BJ (cell line): ENCODE measurements at regions not wholly inside any gene's neighbourhood (a gene's known extent, or its start where the extent isn't known, plus 50 kb on each side); places are given as distances from the start of the nearest gene placed in this dataset.

Experiments used
- CTCF ChIA-PET: fragments of 350-600 bp; formaldehyde crosslinking; extraction: SDS; loops from one replicate; lab custom pipeline; 2021; ENCODE audit warnings: antibody characterized with exemption, inconsistent platforms; lab: Yijun Ruan, JAX
- POLR2A ChIA-PET: fragments of 300-600 bp; sonication (Branson Sonifier 250); formaldehyde crosslinking; extraction: SDS; loops from one replicate; lab custom pipeline; 2021; ENCODE audit warnings: antibody characterized with exemption; lab: Charles Lee
- DNase-seq: peaks from one replicate; pipeline ENCODE4 v3.0.0-alpha.2; 2011; ENCODE audit warnings: low read depth
- H3K27me3 ChIP-seq: 2 replicates; pipeline ENCODE4 v1.6.0; 2011; ENCODE audit warnings: low read length; ENCODE audit not compliant: control insufficient read depth, insufficient read depth
- H3K36me3 ChIP-seq: 2 replicates; pipeline ENCODE4 v1.5.1; 2011; ENCODE audit warnings: low read length; ENCODE audit not compliant: control insufficient read depth, insufficient read depth
- H3K4me3 ChIP-seq: 2 replicates; pipeline ENCODE4 v1.5.1; 2011; ENCODE audit warnings: low read depth, mild to moderate bottlenecking, control low read depth, low read length
- CTCF ChIP-seq: IDR thresholded peaks from 2 replicates; pipeline ENCODE4 v1.5.1; 2011; ENCODE audit warnings: low read depth, mild to moderate bottlenecking, control low read depth, inconsistent platforms, low read length, moderate library complexity; ENCODE audit not compliant: insufficient read depth

GRCh38 chr6:3619800-3620199, 131.7 kb downstream of the PXDC1 start:
- no peak for DNase-seq
- TF ChIP-seq CTCF = no peak
- no peak overlapping the region for H3K4me3 ChIP-seq
- POLR2A ChIA-PET = no interaction called here
- no peaks in the 10 kb centered on the region for H3K36me3 ChIP-seq
- H3K27me3 ChIP-seq = peaks cover 15% of the 10 kb centered on the region
- CTCF ChIA-PET = no interaction called here

GRCh38 chr6:3619201-3619600, 132.3 kb downstream of the PXDC1 start:
- Histone ChIP-seq H3K4me3 (no peak overlapping the region), H3K27me3 (peaks cover 15% of the 10 kb centered on the region), H3K36me3 (no peaks in the 10 kb centered on the region)
- no peak for DNase-seq
- POLR2A ChIA-PET = no interaction called here
- no peak for TF ChIP-seq CTCF
- CTCF ChIA-PET = no interaction called here

- no peak for TF ChIP-seq CTCF
- peaks cover 15% of the 10 kb centered on the region for H3K27me3 ChIP-seq
- ChIA-PET CTCF (no interaction called here), POLR2A (no interaction called here)
- H3K4me3 ChIP-seq = no peak overlapping the region
- DNase-seq = no peak
- no peaks in the 10 kb centered on the region for H3K36me3 ChIP-seq
Observed at GRCh38 chr6:3618642-3619041, 132.9 kb downstream of the PXDC1 start.

GRCh38 chr6:3617681-3618311, 133.7 kb downstream of the PXDC1 start:
- POLR2A ChIA-PET = no interaction called here
- H3K27me3 ChIP-seq = peaks cover 11% of the 10 kb centered on the region
- CTCF ChIA-PET = no interaction called here
- no peak for DNase-seq
- TF ChIP-seq CTCF = no peak
- no peak overlapping the region for H3K4me3 ChIP-seq
- H3K36me3 ChIP-seq = no peaks in the 10 kb centered on the region

GRCh38 chr6:3617192-3617631, 134.3 kb downstream of the PXDC1 start:
- no peak for TF ChIP-seq CTCF
- DNase-seq = no peak
- peaks cover 11% of the 10 kb centered on the region for H3K27me3 ChIP-seq
- no peak overlapping the region for H3K4me3 ChIP-seq
- POLR2A ChIA-PET = no interaction called here
- H3K36me3 ChIP-seq = no peaks in the 10 kb centered on the region
- CTCF ChIA-PET = no interaction called here
